ENCODE measurements at regions not wholly inside any gene's neighbourhood (a gene's known extent, or its start where the extent isn't known, plus 50 kb on each side); places are given as distances from the start of the nearest gene placed in this dataset.

GRCh38 chr5:3034449-3034848, 283.0 kb upstream of the IRX2 start:
- TF ChIP-seq JUND (IDR thresholded peaks at IDR 0.05) (no peak), CTCF (IDR thresholded peaks at IDR 0.05 in 2 of 3, conservative IDR thresholded peaks at IDR 0.05 in 1 of 3; ENCODE audit: borderline replicate concordance in 1 of 3, insufficient read depth in 1 of 3, low read depth in 2 of 3, low read length in 2 of 3) (no peak), POLR2A (IDR thresholded peaks at IDR 0.05; ENCODE audit: borderline replicate concordance, extremely low read depth, insufficient read depth, insufficient read length) (no peak), POLR2AphosphoS5 (IDR thresholded peaks at IDR 0.05; ENCODE audit: low read depth, low read length) (no peak), MAX (IDR thresholded peaks at IDR 0.05) (no peak), EZH2phosphoT487 (IDR thresholded peaks at IDR 0.05; ENCODE audit: borderline replicate concordance) (no peak), EZH2 (IDR thresholded peaks at IDR 0.05) (no peak), SP1 (IDR thresholded peaks at IDR 0.05; ENCODE audit: low read depth) (no peak), EGR1 (IDR thresholded peaks at IDR 0.05; ENCODE audit: low read depth) (no peak)
